Right atrium auricular region (tissue), 2 donors: ENCODE measurements at regions not wholly inside any gene's neighbourhood (a gene's known extent, or its start where the extent isn't known, plus 50 kb on each side); places are given as distances from the start of the nearest gene placed in this dataset.
"Not testable (repeated sequence)": the region's sequence is repeated elsewhere in the genome, so short reads cannot be mapped to it uniquely, and the experiment has no call there.

Source experiments
- DNase-seq: peaks from one replicate; pipeline ENCODE4 v3.0.0-alpha.2; 2019; ENCODE audit warnings: low spot score
- H3K27ac ChIP-seq, 2 donors: fragments of 200-600 bp; sonication (generic); 1 replicate in 1 of 2; 2 replicates in 1 of 2; pipeline ENCODE4 v1.5.1; 2016 to 2019
- H3K27me3 ChIP-seq, 2 donors: fragments of 200-600 bp; sonication (generic); one replicate each; pipeline versions ENCODE4 v1.5.1 to v1.6.0; 2017 to 2019
- H3K36me3 ChIP-seq: fragments of 200-600 bp; sonication (generic); one replicate; pipeline ENCODE4 v1.5.1; 2016
- H3K4me1 ChIP-seq, 2 donors: fragments of 200-600 bp; sonication (generic); one replicate each; pipeline versions ENCODE4 v1.5.1 to v1.6.0; 2017 to 2019
- H3K4me3 ChIP-seq, 2 donors: fragments of 200-600 bp; sonication (generic); 1 replicate in 1 of 2; 2 replicates in 1 of 2; pipeline ENCODE4 v1.5.1; 2017 to 2019; ENCODE audit warnings: mild to moderate bottlenecking in 1 of 2, moderate library complexity in 1 of 2
- H3K9me3 ChIP-seq, 2 donors: fragments of 200-600 bp; sonication (generic); one replicate each; pipeline ENCODE4 v1.5.1; 2019
- TF ChIP-seq, protein P1 (sequence below), 2 donors: fragments of 200-600 bp; sonication (generic); IDR thresholded peaks; one replicate each; pipeline ENCODE4 v1.5.1; 2019; ENCODE audit warnings: antibody characterized with exemption in 2 of 2

DNA sequence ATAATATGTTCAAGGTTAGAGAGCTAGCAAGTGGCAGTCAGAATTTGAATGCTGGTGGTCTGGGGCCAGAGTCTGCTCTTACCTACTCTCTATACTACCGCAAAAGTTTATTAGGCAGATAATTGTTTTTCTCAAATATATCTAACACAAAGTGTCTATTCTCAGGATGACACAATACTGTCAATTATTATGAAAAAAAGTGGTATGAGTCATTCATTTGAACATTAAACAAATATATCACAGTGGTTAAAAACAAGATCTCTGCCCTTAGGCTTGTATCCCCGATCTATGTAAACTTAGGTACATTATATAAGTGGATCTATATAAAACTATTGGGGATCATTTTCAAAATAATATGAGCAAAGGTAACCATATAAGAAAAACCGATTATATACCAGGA is 354.9 kb downstream of the CETN3 start:
- TF ChIP-seq, protein P1, sequence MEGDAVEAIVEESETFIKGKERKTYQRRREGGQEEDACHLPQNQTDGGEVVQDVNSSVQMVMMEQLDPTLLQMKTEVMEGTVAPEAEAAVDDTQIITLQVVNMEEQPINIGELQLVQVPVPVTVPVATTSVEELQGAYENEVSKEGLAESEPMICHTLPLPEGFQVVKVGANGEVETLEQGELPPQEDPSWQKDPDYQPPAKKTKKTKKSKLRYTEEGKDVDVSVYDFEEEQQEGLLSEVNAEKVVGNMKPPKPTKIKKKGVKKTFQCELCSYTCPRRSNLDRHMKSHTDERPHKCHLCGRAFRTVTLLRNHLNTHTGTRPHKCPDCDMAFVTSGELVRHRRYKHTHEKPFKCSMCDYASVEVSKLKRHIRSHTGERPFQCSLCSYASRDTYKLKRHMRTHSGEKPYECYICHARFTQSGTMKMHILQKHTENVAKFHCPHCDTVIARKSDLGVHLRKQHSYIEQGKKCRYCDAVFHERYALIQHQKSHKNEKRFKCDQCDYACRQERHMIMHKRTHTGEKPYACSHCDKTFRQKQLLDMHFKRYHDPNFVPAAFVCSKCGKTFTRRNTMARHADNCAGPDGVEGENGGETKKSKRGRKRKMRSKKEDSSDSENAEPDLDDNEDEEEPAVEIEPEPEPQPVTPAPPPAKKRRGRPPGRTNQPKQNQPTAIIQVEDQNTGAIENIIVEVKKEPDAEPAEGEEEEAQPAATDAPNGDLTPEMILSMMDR (IDR thresholded peaks at IDR 0.05): no peak
- Histone ChIP-seq H3K27me3 (no peaks in the 10 kb centered on the region), H3K27ac (no peak overlapping the region)

DNA sequence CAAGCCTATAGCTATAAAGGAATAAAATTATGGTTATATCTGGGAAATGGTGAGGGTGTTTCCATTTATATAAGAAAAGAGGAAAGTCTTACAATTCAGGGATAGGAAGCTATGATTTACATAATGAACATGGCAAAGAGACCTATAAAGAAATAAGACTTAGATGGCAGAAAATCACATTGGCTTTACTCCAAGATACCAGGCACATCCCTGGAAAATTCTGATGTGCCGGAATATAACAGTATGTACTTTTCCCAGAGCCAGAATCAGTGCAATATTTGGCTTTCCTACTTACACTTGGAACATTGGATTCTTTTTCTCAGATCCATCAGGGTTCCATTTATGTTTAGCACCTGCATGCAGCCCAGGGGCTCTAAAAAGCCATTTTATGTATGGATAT is 357.8 kb downstream of the CETN3 start:
- H3K4me3 ChIP-seq: no peak overlapping the region
- H3K27ac ChIP-seq: no peak overlapping the region
- no peaks in the 10 kb centered on the region for H3K9me3 ChIP-seq
- H3K36me3 ChIP-seq: no peaks in the 10 kb centered on the region
- H3K27me3 ChIP-seq: no peaks in the 10 kb centered on the region
- no peaks in the 10 kb centered on the region for H3K4me1 ChIP-seq
- DNase-seq: no peak
- TF ChIP-seq, protein P1 (IDR thresholded peaks at IDR 0.05): no peak

More for the DNA sequence above, 354.9 kb downstream of the CETN3 start:
- peaks cover 0 to 5% of the 10 kb centered on the region in 2 donors for H3K4me1 ChIP-seq
- no peak overlapping the region for H3K4me3 ChIP-seq
- no peaks in the 10 kb centered on the region for H3K9me3 ChIP-seq
- DNase-seq: no peak
- no peaks in the 10 kb centered on the region for H3K36me3 ChIP-seq

DNA sequence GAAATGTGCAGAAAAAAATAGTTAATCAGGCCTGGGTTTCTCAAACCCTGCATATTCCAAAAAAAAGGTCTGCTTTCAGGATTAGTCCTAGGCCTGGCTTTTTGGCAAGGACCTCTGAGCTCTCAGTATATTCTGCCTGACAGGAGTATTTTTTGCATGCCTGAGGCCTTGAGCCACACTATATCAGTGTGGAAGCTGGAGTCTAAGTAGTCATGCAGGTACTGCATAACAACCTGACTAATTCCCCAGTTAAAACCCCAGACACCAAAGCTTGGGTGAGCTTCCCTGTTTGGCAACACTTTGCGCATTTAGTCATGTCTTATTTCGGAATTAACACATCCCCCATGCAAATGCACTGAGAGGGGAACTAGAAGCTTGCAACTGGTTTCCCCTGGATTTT is 359.5 kb downstream of the CETN3 start:
- Histone ChIP-seq H3K9me3 (no peaks in the 10 kb centered on the region), H3K36me3 (no peaks in the 10 kb centered on the region), H3K27me3 (no peaks in the 10 kb centered on the region), H3K27ac (no peak overlapping the region), H3K4me1 (no peaks in the 10 kb centered on the region), H3K4me3 (no peak overlapping the region)
- no peak for DNase-seq
- TF ChIP-seq, protein P1 (IDR thresholded peaks at IDR 0.05): no peak

DNA sequence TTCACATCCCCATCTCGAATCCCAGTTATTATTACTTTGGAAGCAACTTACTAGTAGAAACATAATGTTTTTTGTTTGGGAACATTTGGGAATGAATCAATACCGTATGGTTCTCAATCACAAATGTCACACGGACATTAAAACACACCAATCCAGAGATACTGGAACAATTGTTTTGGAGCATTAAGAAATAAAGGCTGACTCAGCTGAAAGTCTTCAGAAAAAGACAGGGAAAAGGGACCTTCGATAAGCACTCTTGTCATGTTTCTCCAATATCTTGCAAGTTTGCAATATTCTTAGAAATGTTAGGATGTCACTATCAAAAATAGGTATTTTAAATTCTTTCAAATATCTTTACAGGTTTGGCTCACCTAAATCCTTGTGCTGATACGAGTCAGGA is 362.4 kb downstream of the CETN3 start:
- DNase-seq: no peak
- TF ChIP-seq, protein P1 (IDR thresholded peaks at IDR 0.05): no peak

DNA sequence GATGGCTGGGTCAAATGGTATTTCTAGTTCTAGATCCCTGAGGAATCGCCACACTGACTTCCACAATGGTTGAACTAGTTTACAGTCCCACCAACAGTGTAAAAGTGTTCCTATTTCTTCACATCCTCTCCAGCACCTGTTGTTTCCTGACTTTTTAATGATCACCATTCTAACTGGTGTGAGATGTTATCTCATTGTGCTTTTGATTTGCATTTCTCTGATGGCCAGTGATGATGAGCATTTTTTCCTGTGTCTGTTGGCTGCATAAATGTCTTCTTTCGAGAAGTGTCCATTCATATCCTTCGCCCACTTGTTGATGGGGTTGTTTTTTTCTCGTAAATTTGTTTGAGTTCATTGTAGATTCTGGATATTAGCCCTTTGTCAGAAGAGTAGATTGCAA is 369.5 kb downstream of the CETN3 start:
- not testable (repeated sequence) for H3K36me3 ChIP-seq, H3K27me3 ChIP-seq, H3K27ac ChIP-seq, H3K4me3 ChIP-seq, H3K4me1 ChIP-seq, DNase-seq
- peaks cover 0 to 13% of the 10 kb centered on the region in 2 donors for H3K9me3 ChIP-seq

More for the DNA sequence above, 362.4 kb downstream of the CETN3 start:
- Histone ChIP-seq H3K4me3 (no peak overlapping the region), H3K27me3 (no peaks in the 10 kb centered on the region), H3K4me1 (no peaks in the 10 kb centered on the region), H3K27ac (no peak overlapping the region), H3K9me3 (no peaks in the 10 kb centered on the region), H3K36me3 (no peaks in the 10 kb centered on the region)

DNA sequence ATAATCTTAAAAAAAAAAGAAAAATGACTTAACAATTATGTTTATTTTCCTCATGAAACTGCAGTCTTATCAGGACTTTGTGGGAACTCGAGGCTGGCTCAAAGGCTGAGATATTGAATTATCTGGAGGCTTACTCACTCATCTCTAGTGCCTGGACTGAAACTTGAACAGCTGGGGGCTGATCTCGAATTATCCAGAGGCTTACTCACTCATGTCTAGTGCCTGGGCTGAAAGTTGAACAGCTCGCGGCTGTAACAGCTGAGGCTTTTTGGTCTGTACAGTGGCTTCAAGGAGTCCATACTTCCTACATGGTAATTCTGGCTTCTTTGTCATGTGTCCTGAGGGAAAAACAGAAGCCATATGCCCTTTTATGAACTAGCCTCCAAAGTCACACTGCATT is 371.9 kb downstream of the CETN3 start:
- DNase-seq: no peak
- Histone ChIP-seq H3K36me3 (no peaks in the 10 kb centered on the region), H3K9me3 (peaks cover 0 to 23% of the 10 kb centered on the region in 2 donors), H3K4me1 (no peaks in the 10 kb centered on the region), H3K27me3 (no peaks in the 10 kb centered on the region), H3K27ac (no peak overlapping the region), H3K4me3 (no peak overlapping the region)
- TF ChIP-seq, protein P1 (IDR thresholded peaks at IDR 0.05): no peak
